ENCODE measurements at regions not wholly inside any gene's neighbourhood (a gene's known extent, or its start where the extent isn't known, plus 50 kb on each side); places are given as distances from the start of the nearest gene placed in this dataset.

- intact Hi-C loops (cut with DNase I), result no loop called here
- 71 to 86% (median 80%) methylated on average over 2 of the region's 2 CpGs for WGBS, 4 donors
- H3K4me1 ChIP-seq (replicated peaks in 1 of 2), result no peaks in the 10 kb centered on the region
- H3K9me3 ChIP-seq (replicated peaks in 1 of 3), result peaks cover 0 to 4% (median 0%) of the 10 kb centered on the region in 3 donors
- H3K4me3 ChIP-seq, result no peak overlapping the region
- no peaks in the 10 kb centered on the region for H3K36me3 ChIP-seq (replicated peaks in 1 of 2)
- no peak for TF ChIP-seq CTCF (IDR thresholded peaks at IDR 0.05)
- TF ChIP-seq POLR2A (IDR thresholded peaks at IDR 0.05), result no peak
- no peaks in the 10 kb centered on the region for H3K27me3 ChIP-seq
- no peak for DNase-seq
- no peak overlapping the region for H3K27ac ChIP-seq
Observed at GRCh38 chr5:17766031-17766430, 131.8 kb downstream of the TAF11L14 start.

GRCh38 chr5:17769277-17769676 is 135.0 kb downstream of the TAF11L14 start:
- 79 to 83% (median 81%) methylated on average over 3 of the region's 3 CpGs for whole genome bisulfite sequencing, 4 donors

GRCh38 chr5:17772232-17772631 is 138.0 kb downstream of the TAF11L14 start:
- no peak overlapping the region for H3K4me3 ChIP-seq
- H3K4me1 ChIP-seq (replicated peaks in 1 of 2), result no peaks in the 10 kb centered on the region
- no peaks in the 10 kb centered on the region for H3K27me3 ChIP-seq
- no peaks in the 10 kb centered on the region for H3K9me3 ChIP-seq (replicated peaks in 1 of 3)
- no peak for DNase-seq
- H3K27ac ChIP-seq, result no peak overlapping the region
- whole genome bisulfite sequencing, 4 donors, result 75 to 95% (median 89%) methylated on average over 3 to 6 of the region's 6 CpGs
- H3K36me3 ChIP-seq (replicated peaks in 1 of 2), result no peaks in the 10 kb centered on the region
- intact Hi-C loops (cut with DNase I), result no loop called here
- no peak for TF ChIP-seq CTCF (IDR thresholded peaks at IDR 0.05)
- TF ChIP-seq POLR2A (IDR thresholded peaks at IDR 0.05), result no peak

More at GRCh38 chr5:17769277-17769676, 135.0 kb downstream of the TAF11L14 start:
- TF ChIP-seq CTCF (IDR thresholded peaks at IDR 0.05) (no peak), POLR2A (IDR thresholded peaks at IDR 0.05) (no peak)
- intact Hi-C loops (cut with DNase I), result no loop called here
- Histone ChIP-seq H3K4me3 (no peak overlapping the region), H3K9me3 (replicated peaks in 1 of 3) (no peaks in the 10 kb centered on the region), H3K36me3 (replicated peaks in 1 of 2) (no peaks in the 10 kb centered on the region), H3K27ac (no peak overlapping the region), H3K4me1 (replicated peaks in 1 of 2) (no peaks in the 10 kb centered on the region), H3K27me3 (no peaks in the 10 kb centered on the region)
- no peak for DNase-seq

GRCh38 chr5:17785774-17786173 is 151.5 kb downstream of the TAF11L14 start:
- no peaks in the 10 kb centered on the region for H3K9me3 ChIP-seq (replicated peaks in 1 of 3)
- 80 to 100% (median 89%) methylated on average over 1 of the region's 1 CpG for WGBS, 4 donors
- no peaks in the 10 kb centered on the region for H3K36me3 ChIP-seq (replicated peaks in 1 of 2)
- H3K27me3 ChIP-seq, result no peaks in the 10 kb centered on the region
- intact Hi-C loops (cut with DNase I), result no loop called here
- no peak overlapping the region for H3K27ac ChIP-seq
- DNase-seq, result no peak
- H3K4me1 ChIP-seq (replicated peaks in 1 of 2), result no peaks in the 10 kb centered on the region
- H3K4me3 ChIP-seq, result no peak overlapping the region
- TF ChIP-seq POLR2A (IDR thresholded peaks at IDR 0.05) (no peak), CTCF (IDR thresholded peaks at IDR 0.05) (no peak)

Data from adrenal gland (tissue), 9 donors.